ENCODE measurements at regions not wholly inside any gene's neighbourhood (a gene's known extent, or its start where the extent isn't known, plus 50 kb on each side); places are given as distances from the start of the nearest gene placed in this dataset.

- intact Hi-C loops (cut with DNase I): no loop called here
- H3K9me3 ChIP-seq: peaks cover 0 to 13% (median 0%) of the 10 kb centered on the region in 12 donors
- 38 to 67% (median 47%) methylated on average over 1 of the region's 1 CpG for WGBS, 4 donors
- H3K4me3 ChIP-seq: no peak overlapping the region
- no peak for DNase-seq
- no peaks in the 10 kb centered on the region for H3K36me3 ChIP-seq
- TF ChIP-seq POLR2A (IDR thresholded peaks at IDR 0.05) (no peak), CTCF (IDR thresholded peaks at IDR 0.05) (no peak)
- no peaks in the 10 kb centered on the region for H3K4me1 ChIP-seq
- H3K27ac ChIP-seq: no peak overlapping the region
- H3K27me3 ChIP-seq: no peaks in the 10 kb centered on the region
- no peak for ATAC-seq
These were observed 183.0 kb upstream of the FTMT start for GRCh38 chr5:121668635-121669034.

GRCh38 chr5:121671624-121672023, 180.1 kb upstream of the FTMT start:
- WGBS, 4 donors: 72 to 86% (median 84%) methylated on average over 2 of the region's 2 CpGs
- Histone ChIP-seq H3K4me1 (no peaks in the 10 kb centered on the region), H3K27me3 (no peaks in the 10 kb centered on the region), H3K4me3 (no peak overlapping the region), H3K27ac (no peak overlapping the region), H3K36me3 (no peaks in the 10 kb centered on the region), H3K9me3 (no peaks in the 10 kb centered on the region)
- DNase-seq (no peak), ATAC-seq (no peak)
- TF ChIP-seq POLR2A (IDR thresholded peaks at IDR 0.05): no peak
- intact Hi-C loops (cut with DNase I): no loop called here

- Histone ChIP-seq H3K4me3 (no peak overlapping the region), H3K36me3 (no peaks in the 10 kb centered on the region), H3K27me3 (no peaks in the 10 kb centered on the region), H3K4me1 (no peaks in the 10 kb centered on the region), H3K27ac (no peak overlapping the region), H3K9me3 (peaks cover 0 to 17% (median 6%) of the 10 kb centered on the region in 12 donors)
- ATAC-seq (no peak), DNase-seq (no peak)
- no peak for TF ChIP-seq CTCF (IDR thresholded peaks at IDR 0.05)
- no peak for TF ChIP-seq POLR2A (IDR thresholded peaks at IDR 0.05)
- WGBS, 4 donors: 68 to 84% (median 71%) methylated on average over 2 of the region's 2 CpGs
- intact Hi-C loops (cut with DNase I): no loop called here
These were observed 175.8 kb upstream of the FTMT start for GRCh38 chr5:121675924-121676323.

GRCh38 chr5:121681229-121681855, 170.3 kb upstream of the FTMT start:
- ATAC-seq (no peak), DNase-seq (no peak)
- no peaks in the 10 kb centered on the region for H3K27me3 ChIP-seq
- no peak overlapping the region for H3K27ac ChIP-seq
- H3K9me3 ChIP-seq: peaks cover 0 to 27% (median 11%) of the 10 kb centered on the region in 12 donors
- WGBS, 4 donors: 75 to 80% (median 77%) methylated on average over 6 of the region's 6 CpGs
- H3K36me3 ChIP-seq: no peaks in the 10 kb centered on the region
- intact Hi-C loops (cut with DNase I): no loop called here
- H3K4me3 ChIP-seq: no peak overlapping the region
- TF ChIP-seq CTCF (IDR thresholded peaks at IDR 0.05): no peak
- TF ChIP-seq POLR2A (IDR thresholded peaks at IDR 0.05): no peak
- no peaks in the 10 kb centered on the region for H3K4me1 ChIP-seq

GRCh38 chr5:121688126-121688525, 163.6 kb upstream of the FTMT start:
- no peak for TF ChIP-seq CTCF (IDR thresholded peaks at IDR 0.05)
- no peak for TF ChIP-seq POLR2A (IDR thresholded peaks at IDR 0.05)
- WGBS, 4 donors: 77 to 89% (median 82%) methylated on average over 1 of the region's 1 CpG
- DNase-seq (no peak), ATAC-seq (no peak)
- Histone ChIP-seq H3K4me3 (no peak overlapping the region), H3K36me3 (no peaks in the 10 kb centered on the region), H3K27me3 (no peaks in the 10 kb centered on the region), H3K27ac (no peak overlapping the region), H3K9me3 (no peaks in the 10 kb centered on the region), H3K4me1 (no peaks in the 10 kb centered on the region)
- intact Hi-C loops (cut with DNase I): no loop called here

All from heart left ventricle (tissue), 16 donors.